Endothelial cell of umbilical vein (primary cell): ENCODE measurements at regions not wholly inside any gene's neighbourhood (a gene's known extent, or its start where the extent isn't known, plus 50 kb on each side); places are given as distances from the start of the nearest gene placed in this dataset.
"Not testable (repeated sequence)": the region's sequence is repeated elsewhere in the genome, so short reads cannot be mapped to it uniquely, and the experiment has no call there.

Experiments used
- BruUV-seq: library from RNA; stranded (reverse); fragments of 400-500 nt; replicated peaks from 2 replicates; lab custom pipeline; 2021; lab: Mats Ljungman, UMichigan
- CTCF ChIA-PET: fragments of 300-600, 350-600 bp; sonication (Branson Sonifier 250); formaldehyde crosslinking; loops from one replicate; lab custom pipeline; 2021; ENCODE audit warnings: antibody characterized with exemption, inconsistent platforms; lab: Charles Lee
- POLR2A ChIA-PET: fragments of 300-600, 350-600 bp; sonication (Branson Sonifier 250); formaldehyde crosslinking; loops from one replicate; lab custom pipeline; 2021; ENCODE audit warnings: antibody characterized with exemption, inconsistent platforms; lab: Charles Lee
- DNase-seq: peaks from one replicate; pipeline ENCODE4 v3.0.0-alpha.2; 2011; ENCODE audit warnings: low read depth, low spot score
- FAIRE-seq: peaks from 2 replicates; lab custom pipeline; 2011; peaks lifted over from hg19 to GRCh38; lab: Jason Lieb, UNC
- H2AFZ ChIP-seq: 2 replicates; pipeline ENCODE4 v1.6.0; 2012; ENCODE audit warnings: low read depth, low read length, control low read depth, inconsistent platforms
- H3K27ac ChIP-seq: 2 replicates; pipeline ENCODE4 v1.5.1; 2011; ENCODE audit warnings: low read depth, mild to moderate bottlenecking, control low read depth, low read length, moderate library complexity; ENCODE audit not compliant: insufficient read depth
- H3K27me3 ChIP-seq, 2 experiments: 2 replicates each; pipeline versions ENCODE4 v1.6.0 to v1.6.1; 2011; ENCODE audit warnings: low read length in 2 of 2, mixed read lengths in 1 of 2; ENCODE audit not compliant: control insufficient read depth in 2 of 2, insufficient read depth in 2 of 2
- H3K36me3 ChIP-seq, 2 experiments: 2 replicates in 1 of 2; 3 replicates in 1 of 2; pipeline ENCODE4 v1.5.1; 2011; ENCODE audit warnings: low read length in 2 of 2, mild to moderate bottlenecking in 1 of 2, moderate library complexity in 1 of 2; ENCODE audit not compliant: control insufficient read depth in 2 of 2, insufficient read depth in 2 of 2; ENCODE audit errors: extremely low read depth in 1 of 2
- H3K4me1 ChIP-seq: 3 replicates; pipeline ENCODE4 v1.5.1; 2011; ENCODE audit warnings: mild to moderate bottlenecking, low read length; ENCODE audit not compliant: control insufficient read depth, insufficient read depth; ENCODE audit errors: extremely low read depth
- H3K4me2 ChIP-seq: 2 replicates; pipeline ENCODE4 v1.6.1; 2011; ENCODE audit warnings: low read length, control low read depth, mixed read lengths; ENCODE audit not compliant: insufficient read depth
- H3K4me3 ChIP-seq, 3 experiments: fragments of 200-600 bp in 1 of 3; sonication (generic), shearing (Covaris generic) in 1 of 3; replicated peaks in 1 of 3; 2 replicates each; pipeline ENCODE4 v1.5.1; 2011 to 2016; ENCODE audit warnings: control low read depth in 3 of 3, low read length in 3 of 3, mild to moderate bottlenecking in 2 of 3, inconsistent platforms in 1 of 3, low read depth in 1 of 3, moderate library complexity in 1 of 3; ENCODE audit not compliant: insufficient read depth in 1 of 3
- H3K79me2 ChIP-seq: 2 replicates; pipeline ENCODE4 v1.6.0; 2012; ENCODE audit warnings: low read length, inconsistent platforms; ENCODE audit not compliant: control insufficient read depth, insufficient read depth
- H3K9ac ChIP-seq: replicated peaks from 2 replicates; pipeline ENCODE3; 2011; ENCODE audit warnings: low read length, control low read depth; ENCODE audit not compliant: insufficient read depth; ENCODE audit errors: extremely low read depth
- H3K9me1 ChIP-seq: replicated peaks from 3 replicates; pipeline ENCODE4 v1.6.0; 2011; ENCODE audit warnings: mild to moderate bottlenecking, low read length; ENCODE audit not compliant: control insufficient read depth, insufficient read depth; ENCODE audit errors: extremely low read depth
- H3K9me3 ChIP-seq: replicated peaks from 2 replicates; pipeline ENCODE4 v1.5.1; 2012; ENCODE audit warnings: low read length, inconsistent platforms; ENCODE audit not compliant: control insufficient read depth, insufficient read depth
- H4K20me1 ChIP-seq: replicated peaks from 2 replicates; pipeline ENCODE3; 2011; ENCODE audit warnings: mild to moderate bottlenecking, low read length; ENCODE audit not compliant: control insufficient read depth, insufficient read depth; ENCODE audit errors: extremely low read depth
- dilution Hi-C: fragments of 300-500 bp; cut with MboI; formaldehyde crosslinking; loops from one replicate; pipeline ENCODE4 v1.15.0; 2019; ENCODE audit warnings: low sequenced_read_pairs; ENCODE audit not compliant: extremely low pct_ligation_motif_present
- intact Hi-C: fragments of 100-400 bp; cut with micrococcal nuclease; formaldehyde crosslinking; loops from one replicate; pipeline ENCODE4 v1.10.0; 2022

GRCh38 chr15:84421513-84422181, 179.2 kb upstream of the ZSCAN2 start:
- H3K27ac ChIP-seq, H2AFZ ChIP-seq, dilution Hi-C loops, FAIRE-seq, intact Hi-C loops, H3K79me2 ChIP-seq, POLR2A ChIA-PET, H4K20me1 ChIP-seq, BruUV-seq, H3K27me3 ChIP-seq, H3K36me3 ChIP-seq, H3K9me1 ChIP-seq, DNase-seq, H3K4me2 ChIP-seq, H3K9ac ChIP-seq, CTCF ChIA-PET, H3K9me3 ChIP-seq, H3K4me1 ChIP-seq: not testable (repeated sequence)
- peak overlapping the region in 1 of 3 experiments; percentile 25 for H3K4me3 ChIP-seq

GRCh38 chr15:84425327-84425726, 175.5 kb upstream of the ZSCAN2 start:
- H3K4me2 ChIP-seq, intact Hi-C loops, dilution Hi-C loops, DNase-seq, FAIRE-seq, H3K9me1 ChIP-seq, H3K4me1 ChIP-seq, H3K27me3 ChIP-seq, H3K4me3 ChIP-seq, H3K9me3 ChIP-seq, H4K20me1 ChIP-seq, H3K36me3 ChIP-seq, H3K27ac ChIP-seq, BruUV-seq, H3K9ac ChIP-seq, CTCF ChIA-PET, H3K79me2 ChIP-seq, POLR2A ChIA-PET, H2AFZ ChIP-seq: not testable (repeated sequence)

- BruUV-seq, CTCF ChIA-PET: not testable (repeated sequence)
Measured at GRCh38 chr15:84473305-84473877, 127.4 kb upstream of the ZSCAN2 start.

GRCh38 chr15:84476364-84477033, 124.3 kb upstream of the ZSCAN2 start:
- dilution Hi-C loops, H3K9ac ChIP-seq, H3K79me2 ChIP-seq, H4K20me1 ChIP-seq, BruUV-seq, H3K9me3 ChIP-seq, H2AFZ ChIP-seq, H3K9me1 ChIP-seq, DNase-seq, H3K4me3 ChIP-seq, H3K36me3 ChIP-seq, H3K27me3 ChIP-seq, POLR2A ChIA-PET, H3K27ac ChIP-seq, CTCF ChIA-PET, H3K4me2 ChIP-seq, H3K4me1 ChIP-seq, FAIRE-seq, intact Hi-C loops: not testable (repeated sequence)

More at GRCh38 chr15:84473305-84473877, 127.4 kb upstream of the ZSCAN2 start:
- H3K4me1 ChIP-seq, FAIRE-seq, H3K9me1 ChIP-seq, H2AFZ ChIP-seq, H3K4me3 ChIP-seq, H3K79me2 ChIP-seq, dilution Hi-C loops, H3K9me3 ChIP-seq, H3K36me3 ChIP-seq, H3K27ac ChIP-seq, POLR2A ChIA-PET, H3K27me3 ChIP-seq, H4K20me1 ChIP-seq, intact Hi-C loops, DNase-seq, H3K9ac ChIP-seq, H3K4me2 ChIP-seq: not testable (repeated sequence)
